ENCODE measurements at regions not wholly inside any gene's neighbourhood (a gene's known extent, or its start where the extent isn't known, plus 50 kb on each side); places are given as distances from the start of the nearest gene placed in this dataset.

DNA sequence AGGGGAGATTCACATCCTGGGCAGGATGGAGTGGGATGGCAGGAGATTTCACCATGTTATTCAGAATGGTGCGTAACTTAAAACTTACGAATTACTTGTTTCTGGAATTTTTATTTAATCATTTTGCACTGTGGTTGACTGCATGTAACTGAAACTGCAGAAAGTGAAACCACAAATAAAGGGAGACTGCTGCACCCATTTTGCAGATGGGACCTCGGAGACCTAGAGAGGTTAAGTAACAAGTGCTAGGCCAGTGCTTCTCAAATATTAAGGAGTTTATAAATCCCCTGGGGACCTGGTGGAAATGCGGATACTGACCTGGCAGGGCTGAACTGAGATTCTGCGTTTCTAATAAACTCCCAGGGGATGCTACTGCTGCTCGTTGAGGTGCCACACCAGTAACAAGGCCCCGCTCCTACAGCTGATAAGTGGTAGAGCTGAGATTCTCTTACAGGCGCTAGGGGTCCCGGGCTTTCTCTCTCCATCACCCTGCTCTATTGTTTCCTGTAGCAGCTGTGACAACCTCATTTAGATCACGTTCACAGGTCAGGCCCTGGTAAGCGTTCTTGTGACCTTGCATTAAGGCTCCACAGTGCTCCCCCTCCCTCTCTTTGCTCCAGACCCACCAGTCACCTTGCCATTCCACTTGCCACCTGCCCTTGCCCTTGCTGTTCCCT is 167.1 kb upstream of the CDH13 start:
- no peak for TF ChIP-seq NFRKB (IDR thresholded peaks at IDR 0.05)
- no peak for TF ChIP-seq FOXK2 (IDR thresholded peaks at IDR 0.05)
- no peak for TF ChIP-seq ARNT (IDR thresholded peaks at IDR 0.05)
- no peak for TF ChIP-seq BHLHE40 (IDR thresholded peaks at IDR 0.05; ENCODE audit: borderline replicate concordance)
- TF ChIP-seq HDGF (IDR thresholded peaks at IDR 0.05; ENCODE audit: borderline replicate concordance): no peak
- no peak for TF ChIP-seq SUZ12 (IDR thresholded peaks at IDR 0.05)
- TF ChIP-seq L3MBTL2 (conservative IDR thresholded peaks at IDR 0.05): no peak
- TF ChIP-seq ZNF384 (IDR thresholded peaks at IDR 0.05): no peak
- TF ChIP-seq SP1 (IDR thresholded peaks at IDR 0.05): no peak
- TF ChIP-seq, protein P1, sequence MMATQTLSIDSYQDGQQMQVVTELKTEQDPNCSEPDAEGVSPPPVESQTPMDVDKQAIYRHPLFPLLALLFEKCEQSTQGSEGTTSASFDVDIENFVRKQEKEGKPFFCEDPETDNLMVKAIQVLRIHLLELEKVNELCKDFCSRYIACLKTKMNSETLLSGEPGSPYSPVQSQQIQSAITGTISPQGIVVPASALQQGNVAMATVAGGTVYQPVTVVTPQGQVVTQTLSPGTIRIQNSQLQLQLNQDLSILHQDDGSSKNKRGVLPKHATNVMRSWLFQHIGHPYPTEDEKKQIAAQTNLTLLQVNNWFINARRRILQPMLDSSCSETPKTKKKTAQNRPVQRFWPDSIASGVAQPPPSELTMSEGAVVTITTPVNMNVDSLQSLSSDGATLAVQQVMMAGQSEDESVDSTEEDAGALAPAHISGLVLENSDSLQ (IDR thresholded peaks at IDR 0.05): no peak
- TF ChIP-seq TARDBP (IDR thresholded peaks at IDR 0.05): no peak

All from HEK293T (cell line).